ENCODE measurements at regions not wholly inside any gene's neighbourhood (a gene's known extent, or its start where the extent isn't known, plus 50 kb on each side); places are given as distances from the start of the nearest gene placed in this dataset.
A peak's percentile ranks its signal among the peaks of the same experiment; 100 is the strongest.
"Not testable (repeated sequence)": the region's sequence is repeated elsewhere in the genome, so short reads cannot be mapped to it uniquely, and the experiment has no call there.

GRCh38 chr11:95641495-95641894 is 148.1 kb downstream of the FAM76B start:
- DNase-seq: no peak

GRCh38 chr11:95638501-95638900 is 151.1 kb downstream of the FAM76B start:
- DNase-seq: no peak

- no peak for DNase-seq
These were observed 164.2 kb downstream of the FAM76B start for GRCh38 chr11:95625164-95625900.

- DNase-seq: no peak
These were observed 173.3 kb downstream of the FAM76B start for GRCh38 chr11:95616256-95616804.

- no peak for DNase-seq
These were observed 177.8 kb downstream of the FAM76B start for GRCh38 chr11:95611827-95612226.

- DNase-seq: not testable (repeated sequence)
These were observed 179.4 kb downstream of the FAM76B start for GRCh38 chr11:95610185-95610584.

GRCh38 chr11:95608093-95608492 is 181.5 kb downstream of the FAM76B start:
- DNase-seq: no peak

GRCh38 chr11:95606824-95607223 is 182.8 kb downstream of the FAM76B start:
- DNase-seq: no peak

GRCh38 chr11:95605271-95605940 is 184.2 kb downstream of the FAM76B start:
- no peak for DNase-seq

GRCh38 chr11:95599959-95600586 is 189.5 kb downstream of the FAM76B start:
- DNase-seq: no peak

- DNase-seq: peak; percentile 67
These were observed 193.6 kb downstream of the FAM76B start for GRCh38 chr11:95595973-95596489.

- no peak for DNase-seq
These were observed 194.0 kb downstream of the FAM76B start for GRCh38 chr11:95595541-95595940.

GRCh38 chr11:95593111-95593510 is 196.5 kb downstream of the FAM76B start:
- peak; percentile 65 for DNase-seq

- DNase-seq: peak; percentile 57
These were observed 197.1 kb downstream of the FAM76B start for GRCh38 chr11:95592471-95592870.

GRCh38 chr11:95589893-95590612 is 199.5 kb downstream of the FAM76B start:
- no peak for DNase-seq

- DNase-seq: no peak
These were observed 200.8 kb downstream of the FAM76B start for GRCh38 chr11:95588821-95589220.

- no peak for DNase-seq
These were observed 202.9 kb downstream of the FAM76B start for GRCh38 chr11:95586661-95587060.

GRCh38 chr11:95586155-95586554 is 203.4 kb downstream of the FAM76B start:
- DNase-seq: no peak

- DNase-seq: no peak
These were observed 203.9 kb downstream of the FAM76B start for GRCh38 chr11:95585752-95586077.

GRCh38 chr11:95585069-95585751 is 204.4 kb downstream of the FAM76B start:
- peak; percentile 87 for DNase-seq

GRCh38 chr11:95584589-95584988 is 205.0 kb downstream of the FAM76B start:
- DNase-seq: no peak

GRCh38 chr11:95584180-95584579 is 205.4 kb downstream of the FAM76B start:
- peak; percentile 58 for DNase-seq
